Naive thymus-derived CD4-positive, alpha-beta T cell (primary cell): ENCODE measurements at regions not wholly inside any gene's neighbourhood (a gene's known extent, or its start where the extent isn't known, plus 50 kb on each side); places are given as distances from the start of the nearest gene placed in this dataset.
"Not testable (repeated sequence)": the region's sequence is repeated elsewhere in the genome, so short reads cannot be mapped to it uniquely, and the experiment has no call there.

ENCODE experiments used
- ATAC-seq: fragments of 150-1000 bp; cut with Tn5 transposase; 2 replicates; pipeline ENCODE4 v1.10.0; 2021; ENCODE audit warnings: mild to moderate bottlenecking, moderate library complexity
- CTCF ChIA-PET: fragments of 350-600 bp; sonication (Branson Sonifier 250); formaldehyde crosslinking; loops from one replicate; lab custom pipeline; 2021; ENCODE audit warnings: antibody characterized with exemption; lab: Charles Lee
- POLR2A ChIA-PET: fragments of 350-600 bp; sonication (Branson Sonifier 250); formaldehyde crosslinking; loops from one replicate; lab custom pipeline; 2021; ENCODE audit warnings: antibody characterized with exemption, inconsistent platforms; lab: Charles Lee
- DNase-seq, 9 donors: peaks; one replicate each; pipeline versions ENCODE4 v3.0.0 to v3.0.0-alpha.2; 2020 to 2022; ENCODE audit warnings: mixed read lengths in 1 of 9
- H3K27ac ChIP-seq: one replicate; pipeline ENCODE4 v1.7.0; 2013; ENCODE audit warnings: mild to moderate bottlenecking, low read depth, low read length, moderate library complexity
- H3K27me3 ChIP-seq, 2 donors: one replicate each; pipeline ENCODE4 v1.7.0; 2013; ENCODE audit warnings: low read length in 2 of 2, mild to moderate bottlenecking in 2 of 2, moderate library complexity in 2 of 2; ENCODE audit not compliant: control insufficient read depth in 2 of 2, insufficient read depth in 2 of 2
- H3K36me3 ChIP-seq, 3 experiments: 1 replicate in 2 of 3; 2 replicates in 1 of 3; pipeline ENCODE4 v1.7.0; 2013; ENCODE audit warnings: low read length in 3 of 3, mild to moderate bottlenecking in 3 of 3, moderate library complexity in 1 of 3; ENCODE audit not compliant: insufficient read depth in 3 of 3, control insufficient read depth in 2 of 3
- H3K4me1 ChIP-seq, 2 donors: one replicate each; pipeline ENCODE4 v1.7.0; 2013; ENCODE audit warnings: low read length in 2 of 2, mild to moderate bottlenecking in 2 of 2, moderate library complexity in 1 of 2; ENCODE audit not compliant: control insufficient read depth in 2 of 2, insufficient read depth in 2 of 2
- H3K4me3 ChIP-seq: 2 replicates; pipeline ENCODE4 v1.7.0; 2013; ENCODE audit warnings: mild to moderate bottlenecking, low read length
- H3K9me3 ChIP-seq, 3 experiments: 1 replicate in 2 of 3; 2 replicates in 1 of 3; pipeline ENCODE4 v1.7.0; 2013; ENCODE audit warnings: low read length in 3 of 3; ENCODE audit not compliant: control insufficient read depth in 2 of 3
- H3K27ac Mint-ChIP-seq, 9 donors: one replicate each; pipeline ENCODE4 v1.8.0; 2020 to 2022; ENCODE audit warnings: mixed read lengths in 9 of 9, mild to moderate bottlenecking in 8 of 9, moderate library complexity in 5 of 9, inconsistent platforms in 2 of 9
- H3K27me3 Mint-ChIP-seq, 5 donors: one replicate each; pipeline ENCODE4 v1.8.0; 2021 to 2022; ENCODE audit warnings: mixed read lengths in 5 of 5, mild to moderate bottlenecking in 1 of 5
- H3K36me3 Mint-ChIP-seq, 5 donors: one replicate each; pipeline ENCODE4 v1.8.0; 2020 to 2022; ENCODE audit warnings: mixed read lengths in 5 of 5, mild to moderate bottlenecking in 3 of 5, inconsistent platforms in 1 of 5
- H3K4me1 Mint-ChIP-seq, 7 donors: one replicate each; pipeline ENCODE4 v1.8.0; 2020 to 2022; ENCODE audit warnings: mixed read lengths in 7 of 7, mild to moderate bottlenecking in 3 of 7, inconsistent platforms in 1 of 7
- H3K4me3 Mint-ChIP-seq, 10 donors: one replicate each; pipeline ENCODE4 v1.8.0; 2020 to 2022; ENCODE audit warnings: mild to moderate bottlenecking in 10 of 10, mixed read lengths in 10 of 10, moderate library complexity in 6 of 10, inconsistent platforms in 2 of 10
- H3K9me3 Mint-ChIP-seq, 11 donors: one replicate each; pipeline ENCODE4 v1.8.0; 2020 to 2022; ENCODE audit warnings: mixed read lengths in 11 of 11, mild to moderate bottlenecking in 4 of 11, inconsistent platforms in 1 of 11, moderate library complexity in 1 of 11
- intact Hi-C, 2 donors: fragments of 100-400 bp; cut with micrococcal nuclease; formaldehyde crosslinking; loops; one replicate each; pipeline ENCODE4 v1.15.1; 2023

DNA sequence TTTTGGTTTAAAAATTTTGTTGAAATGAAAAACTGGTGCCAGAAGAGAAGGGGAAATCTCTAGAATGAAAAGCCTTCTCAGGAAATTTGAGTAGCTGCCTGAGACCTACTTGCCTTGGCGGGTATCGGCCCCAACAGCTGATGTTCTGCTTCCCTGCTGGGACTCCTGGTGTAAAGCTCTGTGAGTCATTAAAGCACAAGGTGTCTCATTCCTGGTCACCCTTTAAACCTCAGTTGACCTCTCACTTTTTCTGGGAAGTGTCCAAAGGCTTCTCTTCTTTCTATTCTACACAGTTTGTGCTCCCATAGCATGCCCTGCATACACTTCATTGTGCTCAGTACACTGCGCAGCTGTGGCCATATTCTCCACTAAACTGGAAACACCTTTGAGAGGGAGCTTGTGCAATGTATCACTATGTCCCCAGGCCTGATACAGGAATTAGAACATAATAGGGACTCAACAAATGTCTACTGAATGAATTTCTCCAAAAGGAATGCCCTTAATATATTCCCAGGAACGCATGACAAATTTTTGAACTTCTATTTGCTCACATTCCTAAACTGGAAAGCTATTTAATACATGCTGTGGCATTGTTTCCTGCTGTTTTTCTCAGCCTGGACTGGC is 303.9 kb downstream of the SDHAF3 start:
- peaks cover 0 to 7% (median 2%) of the 10 kb centered on the region in 11 donors for H3K9me3 Mint-ChIP-seq
- intact Hi-C loops, result no loop called here
- no peaks in the 10 kb centered on the region for H3K4me1 ChIP-seq
- no peaks in the 10 kb centered on the region for H3K36me3 Mint-ChIP-seq
- H3K36me3 ChIP-seq, result no peaks in the 10 kb centered on the region
- H3K4me3 Mint-ChIP-seq, result no peak overlapping the region
- POLR2A ChIA-PET, result no interaction called here
- DNase-seq (no peak), ATAC-seq (no peak)
- H3K27ac ChIP-seq, result no peak overlapping the region
- CTCF ChIA-PET, result no interaction called here
- H3K27ac Mint-ChIP-seq, result no peak overlapping the region
- H3K27me3 ChIP-seq, result no peaks in the 10 kb centered on the region
- no peaks in the 10 kb centered on the region for H3K4me1 Mint-ChIP-seq
- peaks cover 0 to 6% (median 0%) of the 10 kb centered on the region in 5 donors for H3K27me3 Mint-ChIP-seq
- H3K9me3 ChIP-seq, result no peaks in the 10 kb centered on the region
- no peak overlapping the region for H3K4me3 ChIP-seq

DNA sequence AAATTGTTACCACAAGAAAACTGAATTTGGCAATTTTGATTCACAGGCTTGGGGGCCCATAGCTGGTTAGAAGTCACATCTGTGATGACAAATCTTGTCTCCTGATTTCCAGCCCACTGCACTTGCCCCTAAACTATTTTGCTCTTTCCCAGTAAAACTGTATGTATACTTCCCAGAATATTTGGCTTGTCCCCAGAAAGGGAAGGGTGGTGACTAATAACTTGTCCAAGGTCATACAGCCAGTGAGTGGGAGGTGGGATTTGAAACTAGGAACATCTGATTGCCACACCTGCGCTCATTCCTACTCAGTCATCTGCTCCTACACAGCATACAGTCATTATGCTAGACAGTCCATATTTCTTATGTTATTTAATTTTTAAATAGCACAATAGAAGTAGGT is 304.5 kb downstream of the SDHAF3 start:
- CTCF ChIA-PET, result no interaction called here
- H3K27ac ChIP-seq, result no peak overlapping the region
- H3K36me3 ChIP-seq, result no peaks in the 10 kb centered on the region
- peaks cover 0 to 6% (median 0%) of the 10 kb centered on the region in 5 donors for H3K27me3 Mint-ChIP-seq
- H3K9me3 ChIP-seq, result no peaks in the 10 kb centered on the region
- no peaks in the 10 kb centered on the region for H3K36me3 Mint-ChIP-seq
- no peaks in the 10 kb centered on the region for H3K4me1 ChIP-seq
- no peak overlapping the region for H3K4me3 ChIP-seq
- H3K27ac Mint-ChIP-seq, result no peak overlapping the region
- no peaks in the 10 kb centered on the region for H3K4me1 Mint-ChIP-seq
- no peak overlapping the region for H3K4me3 Mint-ChIP-seq
- ATAC-seq (no peak), DNase-seq (no peak)
- intact Hi-C loops, result no loop called here
- no peaks in the 10 kb centered on the region for H3K27me3 ChIP-seq
- POLR2A ChIA-PET, result no interaction called here
- H3K9me3 Mint-ChIP-seq, result peaks cover 0 to 7% (median 2%) of the 10 kb centered on the region in 11 donors

DNA sequence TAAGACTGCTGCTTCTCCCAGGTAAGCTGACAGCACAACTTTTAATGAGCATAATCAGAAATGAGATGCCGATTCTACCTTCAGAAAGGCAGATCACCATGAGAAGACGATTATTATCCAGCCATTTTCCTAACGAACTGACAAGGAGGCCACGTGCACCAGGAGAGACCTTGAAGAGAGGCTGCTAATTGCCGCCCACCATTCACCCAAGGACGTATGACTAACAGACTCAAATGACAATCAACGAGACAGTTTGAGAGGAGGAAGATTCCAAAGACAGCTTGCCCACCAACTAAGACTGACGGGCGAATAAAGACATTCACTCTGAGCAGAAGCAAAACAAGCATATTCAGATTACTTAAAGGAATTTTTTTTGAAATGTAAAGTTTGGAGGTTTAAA is 301.9 kb upstream of the TAC1 start:
- ChIA-PET CTCF (no interaction called here), POLR2A (no interaction called here)
- Histone ChIP-seq H3K9me3 (no peaks in the 10 kb centered on the region), H3K4me1 (no peaks in the 10 kb centered on the region), H3K27ac (no peak overlapping the region), H3K27me3 (no peaks in the 10 kb centered on the region), H3K36me3 (no peaks in the 10 kb centered on the region), H3K4me3 (no peak overlapping the region)
- H3K9me3 Mint-ChIP-seq, result peaks cover 0 to 8% (median 0%) of the 10 kb centered on the region in 11 donors
- no peak overlapping the region for H3K4me3 Mint-ChIP-seq
- no peaks in the 10 kb centered on the region for H3K36me3 Mint-ChIP-seq
- no peak overlapping the region for H3K27ac Mint-ChIP-seq
- H3K4me1 Mint-ChIP-seq, result no peaks in the 10 kb centered on the region
- no peak for ATAC-seq
- intact Hi-C loops, result no loop called here
- no peak for DNase-seq
- peaks cover 0 to 8% (median 3%) of the 10 kb centered on the region in 5 donors for H3K27me3 Mint-ChIP-seq

DNA sequence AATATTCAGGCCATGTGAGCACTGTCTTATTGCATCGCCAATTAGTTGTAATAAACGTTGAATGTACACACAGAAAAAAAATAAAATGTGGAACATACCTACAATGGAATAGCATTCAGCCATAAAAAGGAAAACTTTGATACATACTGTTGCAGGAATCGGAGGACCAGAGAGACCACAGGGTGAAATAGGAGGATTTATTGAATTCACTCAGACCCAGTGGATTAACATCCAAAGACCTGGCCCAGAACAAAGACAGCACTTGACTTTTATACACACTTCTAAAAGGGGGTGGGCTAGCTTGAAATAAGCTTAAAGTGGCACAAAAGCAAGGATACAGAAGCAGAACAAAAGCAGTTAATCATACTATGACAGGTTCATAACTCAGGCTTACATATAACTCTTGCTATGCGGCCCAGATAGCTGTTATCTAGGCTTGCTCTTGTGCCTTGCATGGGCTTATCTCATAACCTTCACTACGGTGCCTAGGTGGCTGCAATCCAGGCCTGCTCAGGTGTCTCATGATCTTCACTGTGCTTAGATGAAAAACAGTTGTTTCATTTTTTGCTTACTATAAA is 292.2 kb upstream of the TAC1 start:
- Mint-ChIP-seq H3K36me3 (no peaks in the 10 kb centered on the region), H3K4me3 (no peak overlapping the region), H3K4me1 (no peaks in the 10 kb centered on the region), H3K9me3 (peaks cover 0 to 54% (median 21%) of the 10 kb centered on the region in 11 donors), H3K27ac (no peak overlapping the region), H3K27me3 (peaks cover 0 to 7% (median 0%) of the 10 kb centered on the region in 5 donors)
- Histone ChIP-seq H3K36me3 (no peaks in the 10 kb centered on the region), H3K9me3 (peaks cover 0 to 13% (median 0%) of the 10 kb centered on the region in 3 experiments), H3K27ac (no peak overlapping the region), H3K4me3 (no peak overlapping the region), H3K4me1 (no peaks in the 10 kb centered on the region), H3K27me3 (no peaks in the 10 kb centered on the region)
- POLR2A ChIA-PET, result no interaction called here
- ATAC-seq (no peak), DNase-seq (no peak)
- CTCF ChIA-PET, result no interaction called here
- intact Hi-C loops, result no loop called here

DNA sequence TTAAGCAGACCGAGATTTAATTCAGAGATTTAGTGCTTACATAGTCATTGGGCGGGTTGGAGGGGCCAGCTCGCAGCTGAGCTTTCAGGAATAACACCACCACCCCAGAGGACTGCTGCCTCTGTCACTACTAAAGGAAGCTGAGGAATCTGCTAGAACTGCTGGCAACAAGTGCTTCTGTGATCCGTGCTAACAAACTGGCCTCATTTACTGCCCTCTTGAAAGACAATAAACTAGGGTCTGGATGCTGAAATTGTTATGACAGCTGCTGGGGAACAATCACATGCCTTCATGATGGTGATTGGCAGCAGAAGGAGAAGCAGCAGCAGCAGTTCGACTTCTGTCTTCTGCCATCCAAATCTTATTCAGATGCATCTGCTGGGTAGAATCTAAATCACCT is 285.5 kb upstream of the TAC1 start:
- POLR2A ChIA-PET, result interaction anchor here (0.6 kb wide), 1 partner anchor 41 kb away, joined by 3 read pairs; no protein-coding TSS in a partner anchor
- no peak overlapping the region for H3K27ac Mint-ChIP-seq
- CTCF ChIA-PET, result no interaction called here

DNA sequence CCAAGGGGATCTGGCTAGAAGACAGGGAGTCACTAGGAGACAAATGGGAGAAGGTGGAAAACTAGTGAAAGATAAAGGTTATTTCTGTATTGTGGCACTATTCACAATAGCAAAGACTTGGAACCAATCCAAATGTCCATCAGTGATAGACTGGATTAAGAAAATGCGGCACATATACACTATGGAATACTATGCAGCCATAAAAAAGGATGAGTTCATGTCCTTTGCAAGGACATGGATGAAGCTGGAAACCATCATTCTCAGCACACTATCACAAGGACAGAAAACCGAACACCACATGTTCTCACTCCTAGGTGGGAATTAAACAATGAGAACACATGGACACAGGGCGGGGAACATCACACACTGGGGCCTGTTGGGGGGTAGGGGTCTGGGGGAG is 282.4 kb upstream of the TAC1 start:
- not testable (repeated sequence) for H3K27me3 Mint-ChIP-seq, H3K27ac Mint-ChIP-seq

More for the DNA sequence above, 285.5 kb upstream of the TAC1 start:
- Histone ChIP-seq H3K4me3 (no peak overlapping the region), H3K9me3 (no peaks in the 10 kb centered on the region), H3K27me3 (no peaks in the 10 kb centered on the region), H3K27ac (no peak overlapping the region), H3K36me3 (no peaks in the 10 kb centered on the region), H3K4me1 (no peaks in the 10 kb centered on the region)
- no peaks in the 10 kb centered on the region for H3K4me1 Mint-ChIP-seq
- intact Hi-C loops, result no loop called here
- DNase-seq (no peak), ATAC-seq (no peak)
- H3K36me3 Mint-ChIP-seq, result peaks cover 0 to 3% (median 0%) of the 10 kb centered on the region in 5 donors
- H3K9me3 Mint-ChIP-seq, result peaks cover 4 to 29% (median 8%) of the 10 kb centered on the region in 11 donors
- H3K27me3 Mint-ChIP-seq, result peaks cover 0 to 4% (median 0%) of the 10 kb centered on the region in 5 donors
- H3K4me3 Mint-ChIP-seq, result no peak overlapping the region

DNA sequence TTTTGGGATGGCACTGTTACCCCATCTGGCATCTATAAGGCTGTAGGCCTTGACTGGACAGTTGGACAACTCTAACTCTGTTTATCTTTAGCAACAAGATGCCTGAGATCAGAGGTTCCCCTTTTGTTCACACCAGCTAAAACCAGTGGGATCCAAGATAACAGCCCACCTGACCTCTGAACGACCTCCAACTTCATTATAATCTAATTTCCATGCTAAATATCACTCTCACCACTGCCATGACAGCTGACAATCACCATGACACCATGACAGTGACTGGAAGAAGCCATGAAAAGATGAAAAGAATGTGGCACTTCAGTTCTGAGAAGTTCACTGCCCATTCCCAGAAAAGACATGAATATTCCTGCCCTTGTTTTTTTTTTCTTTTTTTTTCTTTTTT is 281.4 kb upstream of the TAC1 start:
- Mint-ChIP-seq H3K4me3 (no peak overlapping the region), H3K27ac (no peak overlapping the region), H3K9me3 (peaks cover 2 to 16% (median 11%) of the 10 kb centered on the region in 11 donors), H3K4me1 (no peaks in the 10 kb centered on the region), H3K27me3 (peaks cover 0 to 4% (median 0%) of the 10 kb centered on the region in 5 donors), H3K36me3 (peaks cover 0 to 3% (median 0%) of the 10 kb centered on the region in 5 donors)
- H3K27ac ChIP-seq, result no peak overlapping the region
- no peaks in the 10 kb centered on the region for H3K36me3 ChIP-seq
- H3K27me3 ChIP-seq, result no peaks in the 10 kb centered on the region
- ChIA-PET POLR2A (no interaction called here), CTCF (no interaction called here)
- H3K9me3 ChIP-seq, result no peaks in the 10 kb centered on the region
- no peaks in the 10 kb centered on the region for H3K4me1 ChIP-seq
- ATAC-seq, result no peak
- H3K4me3 ChIP-seq, result no peak overlapping the region
- intact Hi-C loops, result no loop called here
- no peak for DNase-seq

More for the DNA sequence above, 282.4 kb upstream of the TAC1 start:
- H3K4me1 Mint-ChIP-seq, H3K4me3 Mint-ChIP-seq, POLR2A ChIA-PET, CTCF ChIA-PET, H3K9me3 ChIP-seq, intact Hi-C loops, H3K4me3 ChIP-seq, H3K27ac ChIP-seq, H3K4me1 ChIP-seq, ATAC-seq, DNase-seq, H3K36me3 ChIP-seq, H3K27me3 ChIP-seq, H3K36me3 Mint-ChIP-seq: not testable (repeated sequence)
- H3K9me3 Mint-ChIP-seq, result peaks cover 2 to 16% (median 11%) of the 10 kb centered on the region in 11 donors
